ENCODE measurements at regions not wholly inside any gene's neighbourhood (a gene's known extent, or its start where the extent isn't known, plus 50 kb on each side); places are given as distances from the start of the nearest gene placed in this dataset.
"Not testable (repeated sequence)": the region's sequence is repeated elsewhere in the genome, so short reads cannot be mapped to it uniquely, and the experiment has no call there.

DNA sequence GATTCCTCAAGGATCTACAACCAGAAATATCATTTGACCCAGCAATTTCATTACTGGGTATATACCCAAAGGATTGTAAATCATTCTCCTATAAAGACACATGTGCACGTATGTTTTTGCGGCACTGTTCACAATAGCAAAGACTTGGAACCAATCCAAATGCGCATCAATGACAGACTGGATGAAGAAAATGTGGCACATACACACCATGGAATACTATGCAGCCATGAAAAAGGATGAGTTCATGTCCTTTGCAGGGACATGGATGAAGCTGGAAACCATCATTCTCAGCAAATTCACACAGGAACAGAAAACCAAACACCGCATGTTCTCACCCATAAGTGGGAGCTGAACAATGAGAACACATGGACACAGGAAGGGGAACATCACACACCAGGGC, 119.5 kb upstream of the SHOX start:
- not testable (repeated sequence) for H2BK15ac ChIP-seq (ENCODE audit: low read depth, low read length); H3K36me3 Mint-ChIP-seq (ENCODE audit: insufficient read depth in 1 of 3, low read depth in 3 of 3); H3K18ac ChIP-seq (ENCODE audit: insufficient read length, low read depth, low read length)

More for the DNA sequence above, 119.5 kb upstream of the SHOX start:
- not testable (repeated sequence) for H2BK120ac ChIP-seq (ENCODE audit: low read depth, low read length, poor library complexity, severe bottlenecking); H3K23ac ChIP-seq (ENCODE audit: insufficient read length, low read depth, low read length); H3K9me3 ChIP-seq (ENCODE audit: control insufficient read depth, low read depth, low read length); H3K14ac ChIP-seq (ENCODE audit: insufficient read depth, low read length); H2BK20ac ChIP-seq (ENCODE audit: low read depth, low read length, poor library complexity, severe bottlenecking); DNase-seq; H4K8ac ChIP-seq (replicated peaks; ENCODE audit: insufficient read length, low read depth, low read length); H2BK12ac ChIP-seq (ENCODE audit: insufficient read length, low read depth, low read length); H3K79me1 ChIP-seq (ENCODE audit: insufficient read depth, low read depth, low read length, poor library complexity, severe bottlenecking); H2AK5ac ChIP-seq (ENCODE audit: insufficient read length, low read length); H2BK5ac ChIP-seq (ENCODE audit: insufficient read length, low read length); H3K56ac ChIP-seq (ENCODE audit: insufficient read length, low read depth, low read length); H3K9ac ChIP-seq (ENCODE audit: extremely low read depth, insufficient read length, low read length); H3T11ph ChIP-seq (ENCODE audit: low read length); H3K79me2 ChIP-seq (ENCODE audit: insufficient read depth, low read length); H3K4me1 ChIP-seq (ENCODE audit: insufficient read depth, low read length); H2AFZ ChIP-seq (ENCODE audit: low read length); H3K27ac Mint-ChIP-seq; H3K4me1 Mint-ChIP-seq; H3K4me2 ChIP-seq (ENCODE audit: insufficient read depth, insufficient read length, low read length); H3K23me2 ChIP-seq (ENCODE audit: insufficient read length, low read depth, low read length, poor library complexity, severe bottlenecking); H3K27ac ChIP-seq (ENCODE audit: insufficient read length, low read depth, low read length); H3K27me3 ChIP-seq (ENCODE audit: insufficient read depth, low read length); H3K4ac ChIP-seq (ENCODE audit: low read depth, low read length); H4K5ac ChIP-seq (ENCODE audit: insufficient read length, low read depth, low read length); H4K20me1 ChIP-seq (ENCODE audit: control insufficient read depth, insufficient read depth, insufficient read length); H4K91ac ChIP-seq (ENCODE audit: insufficient read length, low read depth, low read length); H3K4me3 Mint-ChIP-seq
- Mint-ChIP-seq H3K27me3 (ENCODE audit: low read depth) (peaks cover 41% of the 10 kb centered on the region), H3K9me3 (peaks cover 18 to 19% of the 10 kb centered on the region in 2 experiments)
- no CpG with 5 or more reads among the region's 4 CpGs for WGBS (ENCODE audit: extremely low coverage, insufficient read length, low lambda C conversion rate)
